ENCODE measurements at regions not wholly inside any gene's neighbourhood (a gene's known extent, or its start where the extent isn't known, plus 50 kb on each side); places are given as distances from the start of the nearest gene placed in this dataset.

DNA sequence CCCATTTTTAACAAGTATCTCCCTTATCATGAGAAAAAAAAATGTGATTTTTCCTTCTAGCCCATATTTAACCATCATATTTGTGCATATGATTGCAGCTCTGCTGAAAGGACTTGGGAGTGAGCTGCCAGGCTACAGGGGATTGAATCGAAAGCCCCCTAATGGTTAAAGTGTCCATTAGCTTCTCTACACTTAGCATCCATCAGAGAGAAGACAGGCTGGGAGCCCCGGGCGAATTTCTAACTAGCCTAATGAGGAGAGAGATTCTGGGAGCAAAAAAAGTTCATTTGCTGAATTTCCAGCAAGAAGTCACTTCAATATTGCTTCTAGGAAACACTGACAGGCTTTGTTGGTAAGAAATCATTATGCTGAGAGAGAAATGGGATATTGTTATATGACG, 848.8 kb downstream of the TDRD15 start:
- intact Hi-C loops (cut with DNase I): no loop called here
- no peak overlapping the region for H3K27ac ChIP-seq
- H3K9me3 ChIP-seq: no peaks in the 10 kb centered on the region
- H3K4me1 ChIP-seq (ENCODE audit: insufficient read depth): no peaks in the 10 kb centered on the region
- no peaks in the 10 kb centered on the region for H3K36me3 ChIP-seq
- TF ChIP-seq EP300 (IDR thresholded peaks at IDR 0.05): no peak
- TF ChIP-seq, protein P1, sequence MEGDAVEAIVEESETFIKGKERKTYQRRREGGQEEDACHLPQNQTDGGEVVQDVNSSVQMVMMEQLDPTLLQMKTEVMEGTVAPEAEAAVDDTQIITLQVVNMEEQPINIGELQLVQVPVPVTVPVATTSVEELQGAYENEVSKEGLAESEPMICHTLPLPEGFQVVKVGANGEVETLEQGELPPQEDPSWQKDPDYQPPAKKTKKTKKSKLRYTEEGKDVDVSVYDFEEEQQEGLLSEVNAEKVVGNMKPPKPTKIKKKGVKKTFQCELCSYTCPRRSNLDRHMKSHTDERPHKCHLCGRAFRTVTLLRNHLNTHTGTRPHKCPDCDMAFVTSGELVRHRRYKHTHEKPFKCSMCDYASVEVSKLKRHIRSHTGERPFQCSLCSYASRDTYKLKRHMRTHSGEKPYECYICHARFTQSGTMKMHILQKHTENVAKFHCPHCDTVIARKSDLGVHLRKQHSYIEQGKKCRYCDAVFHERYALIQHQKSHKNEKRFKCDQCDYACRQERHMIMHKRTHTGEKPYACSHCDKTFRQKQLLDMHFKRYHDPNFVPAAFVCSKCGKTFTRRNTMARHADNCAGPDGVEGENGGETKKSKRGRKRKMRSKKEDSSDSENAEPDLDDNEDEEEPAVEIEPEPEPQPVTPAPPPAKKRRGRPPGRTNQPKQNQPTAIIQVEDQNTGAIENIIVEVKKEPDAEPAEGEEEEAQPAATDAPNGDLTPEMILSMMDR (IDR thresholded peaks at IDR 0.05): no peak
- no peak for TF ChIP-seq POLR2A (IDR thresholded peaks at IDR 0.05)
- 47 to 62% (median 60%) methylated on average over 4 of the region's 4 CpGs for WGBS, 3 donors
- H3K27me3 ChIP-seq: no peaks in the 10 kb centered on the region
- no peak for DNase-seq
- H3K4me3 ChIP-seq: no peak overlapping the region

DNA sequence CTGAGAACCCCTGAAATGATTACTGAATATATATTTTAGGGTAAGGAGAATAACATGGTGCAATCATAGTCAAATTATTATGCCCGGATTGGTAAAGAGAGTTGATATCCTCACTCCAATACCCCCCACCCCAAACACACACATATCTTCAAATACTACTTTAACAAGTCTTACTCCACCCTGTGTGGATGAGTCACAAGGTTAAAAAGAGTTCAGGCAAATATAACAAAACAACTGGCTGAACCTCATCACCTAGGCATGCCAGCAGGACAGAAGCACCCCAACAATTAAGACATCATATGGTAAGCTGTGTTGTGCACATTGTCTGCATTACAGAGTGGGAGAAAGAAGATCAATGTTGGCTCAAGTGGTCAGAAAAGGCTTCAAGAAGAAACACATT, 857.4 kb downstream of the TDRD15 start:
- Histone ChIP-seq H3K27me3 (no peaks in the 10 kb centered on the region), H3K4me3 (no peak overlapping the region), H3K27ac (no peak overlapping the region), H3K9me3 (no peaks in the 10 kb centered on the region), H3K4me1 (ENCODE audit: insufficient read depth) (no peaks in the 10 kb centered on the region), H3K36me3 (no peaks in the 10 kb centered on the region)
- no peak for TF ChIP-seq POLR2A (IDR thresholded peaks at IDR 0.05)
- no peak for TF ChIP-seq EP300 (IDR thresholded peaks at IDR 0.05)
- TF ChIP-seq, protein P1 (IDR thresholded peaks at IDR 0.05): no peak
- intact Hi-C loops (cut with DNase I): no loop called here
- 84 to 89% (median 86%) methylated on average over 1 of the region's 1 CpG for WGBS, 3 donors
- DNase-seq: no peak

DNA sequence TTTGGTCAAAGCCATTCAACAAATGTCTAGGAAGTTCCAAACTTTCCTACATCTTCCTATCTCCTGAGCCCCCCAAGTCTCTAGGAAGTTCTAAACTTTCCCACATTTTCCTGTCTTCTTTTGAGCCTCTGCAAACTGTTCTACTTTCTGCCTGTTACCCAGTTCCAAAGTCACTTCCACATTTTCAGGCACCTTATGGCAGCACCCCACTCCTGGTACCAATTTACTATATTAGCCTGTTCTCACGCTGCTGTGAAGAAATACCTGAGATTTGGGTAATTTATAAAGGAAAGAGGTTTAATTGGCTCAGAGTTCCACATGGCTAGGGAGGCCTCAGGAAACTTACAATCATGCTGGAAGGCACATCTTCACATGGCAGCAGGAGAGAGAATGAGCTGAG, 869.2 kb downstream of the TDRD15 start:
- no peak overlapping the region for H3K27ac ChIP-seq
- H3K4me3 ChIP-seq: no peak overlapping the region
- H3K27me3 ChIP-seq: no peaks in the 10 kb centered on the region
- 93 to 100% (median 95%) methylated on average over 1 of the region's 1 CpG for WGBS, 3 donors
- intact Hi-C loops (cut with DNase I): no loop called here
- peaks cover 2% of the 10 kb centered on the region for H3K4me1 ChIP-seq (ENCODE audit: insufficient read depth)
- peaks cover 0 to 10% of the 10 kb centered on the region in 2 donors for H3K9me3 ChIP-seq
- DNase-seq: no peak
- TF ChIP-seq EP300 (IDR thresholded peaks at IDR 0.05) (no peak), POLR2A (IDR thresholded peaks at IDR 0.05) (no peak)
- TF ChIP-seq, protein P1 (IDR thresholded peaks at IDR 0.05): no peak
- H3K36me3 ChIP-seq: no peaks in the 10 kb centered on the region

DNA sequence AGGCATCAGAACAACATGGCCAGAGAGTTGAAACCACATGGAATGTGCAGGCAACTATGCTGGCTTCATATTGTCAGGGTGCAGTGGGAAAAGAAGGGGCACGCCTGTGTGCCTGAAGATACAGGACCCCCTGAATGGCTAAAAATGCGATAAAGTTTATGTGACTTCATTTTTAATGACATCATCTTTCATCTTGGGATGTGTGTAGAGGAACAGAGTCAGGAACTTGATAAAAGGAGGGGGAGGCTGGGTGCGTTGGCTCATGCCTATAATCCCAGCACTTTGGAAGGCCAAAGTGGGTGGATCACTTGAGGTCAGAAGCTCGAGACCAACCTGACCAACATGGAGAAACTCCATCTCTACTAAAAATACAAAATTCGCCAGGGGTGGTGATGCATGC, 872.6 kb downstream of the TDRD15 start:
- Histone ChIP-seq H3K9me3 (peaks cover 0 to 10% of the 10 kb centered on the region in 2 donors), H3K4me3 (no peak overlapping the region), H3K36me3 (no peaks in the 10 kb centered on the region), H3K27ac (no peak overlapping the region), H3K27me3 (no peaks in the 10 kb centered on the region), H3K4me1 (ENCODE audit: insufficient read depth) (no peaks in the 10 kb centered on the region)
- TF ChIP-seq, protein P1 (IDR thresholded peaks at IDR 0.05): no peak
- TF ChIP-seq POLR2A (IDR thresholded peaks at IDR 0.05): no peak
- no peak for TF ChIP-seq EP300 (IDR thresholded peaks at IDR 0.05)
- no peak for DNase-seq
- 80 to 89% (median 88%) methylated on average over 5 of the region's 5 CpGs for WGBS, 3 donors
- intact Hi-C loops (cut with DNase I): no loop called here

DNA sequence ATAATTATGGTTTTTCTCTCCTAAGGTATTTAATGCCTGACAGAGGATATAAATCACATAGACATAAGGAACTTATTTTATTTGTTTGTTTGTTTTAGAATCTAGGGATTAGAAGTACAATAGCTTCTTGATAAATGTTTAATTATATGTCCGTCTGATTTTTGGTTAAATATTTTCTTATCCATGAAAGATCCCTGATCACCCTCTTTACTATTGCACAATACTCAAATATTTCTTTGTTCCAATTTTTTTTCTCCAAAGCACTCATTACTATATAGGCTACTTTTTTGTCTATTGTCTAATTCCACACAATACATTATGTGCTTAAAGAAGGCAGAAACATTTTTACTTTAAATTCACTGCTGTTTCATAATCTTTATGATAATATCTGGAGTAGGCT, 875.8 kb downstream of the TDRD15 start:
- H3K27me3 ChIP-seq: no peaks in the 10 kb centered on the region
- no peak overlapping the region for H3K27ac ChIP-seq
- TF ChIP-seq POLR2A (IDR thresholded peaks at IDR 0.05): no peak
- TF ChIP-seq, protein P1 (IDR thresholded peaks at IDR 0.05): no peak
- TF ChIP-seq EP300 (IDR thresholded peaks at IDR 0.05): no peak
- DNase-seq: no peak
- H3K4me3 ChIP-seq: no peak overlapping the region
- 71 to 78% (median 72%) methylated on average over 1 of the region's 1 CpG for WGBS, 3 donors
- H3K9me3 ChIP-seq: no peaks in the 10 kb centered on the region
- intact Hi-C loops (cut with DNase I): no loop called here
- H3K4me1 ChIP-seq (ENCODE audit: insufficient read depth): no peaks in the 10 kb centered on the region
- H3K36me3 ChIP-seq: no peaks in the 10 kb centered on the region

Measured in ovary (tissue), 7 donors.